Astrocyte of the cerebellum (primary cell): ENCODE measurements at regions not wholly inside any gene's neighbourhood (a gene's known extent, or its start where the extent isn't known, plus 50 kb on each side); places are given as distances from the start of the nearest gene placed in this dataset.
"Not testable (repeated sequence)": the region's sequence is repeated elsewhere in the genome, so short reads cannot be mapped to it uniquely, and the experiment has no call there.

ENCODE experiments used
- DNase-seq: peaks from one replicate; pipeline ENCODE4 v3.0.0-alpha.2; 2011; ENCODE audit warnings: low read depth
- H3K4me3 ChIP-seq: 2 replicates; pipeline ENCODE4 v1.5.1; 2011; ENCODE audit warnings: mild to moderate bottlenecking, low read depth, low read length, moderate library complexity
- CTCF ChIP-seq: IDR thresholded peaks from 2 replicates; pipeline ENCODE4 v1.5.1; 2012; ENCODE audit warnings: low read length, low read depth, moderate library complexity, mild to moderate bottlenecking; ENCODE audit errors: missing control alignments
- in situ Hi-C: cut with HindIII; loops from 2 replicates; pipeline ENCODE4 v1.10.0; 2017; ENCODE audit warnings: low sequenced_read_pairs

DNA sequence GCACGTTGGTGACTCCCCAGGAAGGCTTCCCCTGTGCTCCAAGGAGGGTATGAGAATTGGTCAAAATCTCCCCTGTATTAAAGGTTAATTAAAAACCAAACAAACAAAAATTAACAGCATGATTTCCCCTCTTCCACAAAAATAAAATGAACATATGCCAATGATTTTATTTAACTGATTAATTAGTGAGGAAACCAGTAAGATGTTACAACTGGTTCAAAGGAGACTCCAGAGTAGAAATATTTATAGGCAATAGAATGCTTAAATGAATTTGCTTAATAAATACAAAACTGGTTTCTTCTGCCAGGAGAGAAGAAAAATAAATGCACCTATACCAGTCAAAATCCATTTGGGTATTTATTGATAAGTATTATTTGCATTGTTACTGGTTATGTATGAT, 249.5 kb upstream of the DEPDC1 start:
- in situ Hi-C loops, result no loop called here
- H3K4me3 ChIP-seq, result no peak overlapping the region
- no peak for TF ChIP-seq CTCF
- DNase-seq, result no peak

- peak; percentile 24 for TF ChIP-seq CTCF
- in situ Hi-C loops, result no loop called here
- DNase-seq, result no peak
- no peak overlapping the region for H3K4me3 ChIP-seq
Measured at GRCh38 chr1:68751723-68752122, 254.8 kb upstream of the DEPDC1 start.

DNA sequence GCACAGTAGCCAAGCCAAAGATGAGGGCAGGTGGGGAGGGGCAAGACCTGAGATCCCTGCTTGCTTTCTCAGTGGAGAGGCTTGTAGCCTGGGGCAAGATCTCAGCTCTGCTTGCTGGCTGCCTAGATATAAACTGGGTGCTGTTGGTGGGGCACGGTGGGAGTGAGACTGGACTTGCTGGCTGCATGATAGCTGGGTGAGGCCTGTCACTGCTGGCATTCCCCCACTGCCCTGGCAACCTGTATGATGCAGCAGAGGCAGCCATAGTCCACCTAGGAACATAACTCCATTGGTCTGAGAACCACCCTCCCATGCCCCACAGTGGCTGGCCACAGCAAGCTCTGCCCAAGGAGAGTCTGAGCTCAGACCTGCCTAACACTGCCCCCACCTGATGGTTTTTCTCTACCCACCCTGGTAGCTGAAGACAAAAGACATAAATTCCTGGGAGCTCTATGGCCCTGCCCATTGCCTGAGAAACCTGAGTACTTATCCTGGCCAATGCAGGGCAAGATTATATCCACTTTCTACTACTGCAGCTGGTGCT, 261.9 kb upstream of the DEPDC1 start:
- in situ Hi-C loops, result no loop called here
- no peak for TF ChIP-seq CTCF
- DNase-seq, result no peak
- H3K4me3 ChIP-seq, result no peak overlapping the region

DNA sequence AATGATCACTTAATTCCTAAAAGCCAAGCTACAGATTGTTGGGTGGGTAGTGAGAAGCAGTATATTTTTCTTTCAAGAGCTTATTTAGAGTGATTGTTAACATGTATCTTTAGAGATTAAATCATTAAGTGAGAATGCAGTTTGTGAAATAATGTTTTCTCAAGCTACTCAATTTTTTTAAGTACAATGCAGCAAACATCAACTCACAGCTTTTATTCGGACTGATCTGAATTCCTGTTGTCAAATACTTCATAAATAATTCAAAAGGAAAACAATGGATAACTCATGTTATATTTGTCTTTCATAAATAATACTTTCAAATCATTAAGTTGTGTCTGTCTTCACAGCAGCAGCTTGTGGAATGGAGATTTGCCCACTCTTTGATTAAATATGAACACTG, 271.1 kb upstream of the DEPDC1 start:
- in situ Hi-C loops, result no loop called here
- no peak for DNase-seq
- no peak for TF ChIP-seq CTCF
- H3K4me3 ChIP-seq, result no peak overlapping the region

DNA sequence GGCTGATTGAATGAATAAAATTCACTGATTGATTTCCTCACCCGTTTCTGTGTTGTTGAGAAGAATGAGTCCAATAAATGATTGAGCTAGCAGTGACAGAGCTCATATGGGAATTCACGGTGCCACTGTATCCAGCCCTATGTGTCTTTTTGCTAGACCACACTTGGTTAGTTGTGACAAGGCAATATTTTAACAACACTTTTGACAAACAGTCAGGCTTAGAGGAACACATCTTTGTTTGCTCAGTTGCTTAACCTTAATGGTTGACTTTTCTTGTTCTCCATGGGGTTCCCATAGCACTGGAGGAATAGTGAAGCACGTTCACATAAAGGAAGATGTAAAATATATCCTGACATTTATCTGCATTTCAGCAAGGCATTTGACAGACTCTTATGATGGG, 273.9 kb upstream of the DEPDC1 start:
- in situ Hi-C loops, result no loop called here
- DNase-seq, result no peak
- TF ChIP-seq CTCF, result no peak
- H3K4me3 ChIP-seq, result no peak overlapping the region

DNA sequence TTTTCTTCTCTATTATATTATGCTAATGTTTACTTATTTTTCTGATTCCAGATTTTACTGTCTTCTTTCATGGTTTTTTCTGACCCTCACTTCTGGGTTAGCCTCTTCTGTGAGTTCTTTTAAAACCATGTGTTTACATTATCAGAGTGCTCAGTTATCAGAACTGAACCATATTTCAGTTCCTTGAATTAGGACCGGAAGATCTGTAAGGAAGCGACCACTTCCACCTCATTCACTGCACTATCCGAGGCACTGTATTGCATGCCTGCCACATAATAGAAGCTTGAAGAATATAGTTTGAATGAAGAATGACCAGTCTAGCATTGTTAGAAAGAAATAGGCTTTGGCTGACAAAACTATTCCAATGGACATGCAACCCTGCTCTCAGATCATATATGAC, 281.0 kb upstream of the DEPDC1 start:
- no peak for DNase-seq
- in situ Hi-C loops, result no loop called here
- TF ChIP-seq CTCF, result no peak
- no peak overlapping the region for H3K4me3 ChIP-seq

DNA sequence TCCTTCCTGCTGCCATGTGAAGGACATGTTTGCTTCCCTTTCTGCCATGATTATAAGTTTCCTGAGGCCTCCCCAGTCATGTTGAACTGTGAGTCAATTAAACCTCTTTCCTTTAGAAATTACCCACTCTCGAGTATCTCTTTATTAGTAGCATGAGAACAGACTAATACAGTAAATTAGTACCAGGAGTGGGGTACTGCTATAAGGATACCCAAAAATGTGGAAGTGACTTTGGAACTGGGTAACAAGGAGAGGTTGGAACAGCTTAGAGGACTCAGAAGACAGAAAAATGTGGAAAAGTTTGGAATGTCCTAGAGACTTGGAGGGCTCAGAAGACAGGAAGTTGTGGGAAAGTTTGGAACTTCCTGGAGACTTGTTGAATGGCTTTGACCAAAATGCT, 283.0 kb upstream of the DEPDC1 start:
- DNase-seq, H3K4me3 ChIP-seq, in situ Hi-C loops: not testable (repeated sequence)
